ENCODE measurements at regions not wholly inside any gene's neighbourhood (a gene's known extent, or its start where the extent isn't known, plus 50 kb on each side); places are given as distances from the start of the nearest gene placed in this dataset.
A peak's percentile ranks its signal among the peaks of the same experiment; 100 is the strongest.
"Not testable (repeated sequence)": the region's sequence is repeated elsewhere in the genome, so short reads cannot be mapped to it uniquely, and the experiment has no call there.

- no peak for DNase-seq (ENCODE audit: low read depth, low spot score)
Measured at GRCh38 chr4:42205541-42205940, 53.1 kb upstream of the BEND4 start.

- no peak for DNase-seq (ENCODE audit: low read depth, low spot score)
Measured at GRCh38 chr4:42216664-42217063, 64.2 kb upstream of the BEND4 start.

GRCh38 chr4:42225286-42225685, 72.8 kb upstream of the BEND4 start:
- DNase-seq (ENCODE audit: low read depth, low spot score) = no peak

- DNase-seq (ENCODE audit: low read depth, low spot score) = no peak
Measured at GRCh38 chr4:42234817-42235216, 82.4 kb upstream of the BEND4 start.

GRCh38 chr4:42235304-42236021, 83.0 kb upstream of the BEND4 start:
- DNase-seq (ENCODE audit: low read depth, low spot score) = no peak

GRCh38 chr4:42237010-42237409, 84.6 kb upstream of the BEND4 start:
- no peak for DNase-seq (ENCODE audit: low read depth, low spot score)

- DNase-seq (ENCODE audit: low read depth, low spot score) = no peak
Measured at GRCh38 chr4:42237451-42237850, 85.0 kb upstream of the BEND4 start.

- no peak for DNase-seq (ENCODE audit: low read depth, low spot score)
Measured at GRCh38 chr4:42248972-42249371, 96.5 kb upstream of the BEND4 start.

- DNase-seq (ENCODE audit: low read depth, low spot score) = no peak
Measured at GRCh38 chr4:42252315-42252714, 99.9 kb upstream of the BEND4 start.

- not testable (repeated sequence) for DNase-seq (ENCODE audit: low read depth, low spot score)
Measured at GRCh38 chr4:42257645-42258044, 105.2 kb upstream of the BEND4 start.

GRCh38 chr4:42262701-42263490, 110.4 kb upstream of the BEND4 start:
- DNase-seq (ENCODE audit: low read depth, low spot score) = no peak

GRCh38 chr4:42265782-42266602, 113.5 kb upstream of the BEND4 start:
- no peak for DNase-seq (ENCODE audit: low read depth, low spot score)

- no peak for DNase-seq (ENCODE audit: low read depth, low spot score)
Measured at GRCh38 chr4:42267724-42268123, 115.3 kb upstream of the BEND4 start.

- DNase-seq (ENCODE audit: low read depth, low spot score) = no peak
Measured at GRCh38 chr4:42268824-42269223, 116.4 kb upstream of the BEND4 start.

- peak; percentile 37 for DNase-seq (ENCODE audit: low read depth, low spot score)
Measured at GRCh38 chr4:42271096-42271495, 118.6 kb upstream of the BEND4 start.

GRCh38 chr4:42277291-42277690, 120.0 kb upstream of the SHISA3 start:
- DNase-seq (ENCODE audit: low read depth, low spot score) = no peak

GRCh38 chr4:42278709-42279324, 118.5 kb upstream of the SHISA3 start:
- DNase-seq (ENCODE audit: low read depth, low spot score) = no peak

- peak; percentile 24 for DNase-seq (ENCODE audit: low read depth, low spot score)
Measured at GRCh38 chr4:42280327-42281095, 116.8 kb upstream of the SHISA3 start.

GRCh38 chr4:42281324-42282020, 115.8 kb upstream of the SHISA3 start:
- no peak for DNase-seq (ENCODE audit: low read depth, low spot score)

Data from ELF-1 (cell line).